K562 (cell line): ENCODE measurements at regions not wholly inside any gene's neighbourhood (a gene's known extent, or its start where the extent isn't known, plus 50 kb on each side); places are given as distances from the start of the nearest gene placed in this dataset.

ENCODE experiments used
- ATAC-seq: fragments of 200-7000 bp; cut with Tn5 transposase; 3 replicates; pipeline ENCODE4 v1.9.1; 2020; ENCODE audit warnings: moderate library complexity
- BruUV-seq: library from RNA; stranded (reverse); fragments of 400-500 nt; replicated peaks from 2 replicates; lab custom pipeline; 2021; lab: Mats Ljungman, UMichigan
- CTCF ChIA-PET: fragments of 300-600 bp; formaldehyde crosslinking; extraction: SDS; loops from one replicate; lab custom pipeline; 2021; ENCODE audit warnings: low intra/inter-chr PET ratio; lab: Yijun Ruan, JAX
- POLR2A ChIA-PET: fragments of 300-600, 350-650 bp; sonication (Branson Sonifier 250); formaldehyde crosslinking; extraction: SDS; loops from one replicate; lab custom pipeline; 2021; ENCODE audit warnings: antibody characterized with exemption, inconsistent platforms; lab: Yijun Ruan, JAX
- DNase-seq, 4 experiments: peaks; one replicate each; pipeline versions ENCODE4 v3.0.0 to v3.0.0-alpha.2; 2011 to 2018; ENCODE audit warnings: low spot score in 3 of 4, mixed read lengths in 3 of 4; ENCODE audit errors: extremely low read depth in 1 of 4
- FAIRE-seq: peaks from 2 replicates; lab custom pipeline; 2011; peaks lifted over from hg19 to GRCh38; lab: Jason Lieb, UNC
- H2AFZ ChIP-seq: 2 replicates; pipeline ENCODE4 v1.6.0; 2011; ENCODE audit warnings: low read depth, low read length, control low read depth, inconsistent platforms
- H3K27ac ChIP-seq: fragments of 200-600 bp; 3 replicates; pipeline ENCODE4 v1.8.0; 2011; ENCODE audit warnings: low read depth, mild to moderate bottlenecking, control low read depth, inconsistent platforms, low read length, moderate library complexity, mixed read lengths; ENCODE audit errors: extremely low read depth
- H3K27me3 ChIP-seq, 2 experiments: fragments of 300-600 bp in 1 of 2; 2 replicates in 1 of 2; 3 replicates in 1 of 2; pipeline versions ENCODE4 v1.6.0 to v1.8.0; 2011; ENCODE audit warnings: inconsistent platforms in 2 of 2, low read length in 2 of 2, mild to moderate bottlenecking in 1 of 2, mixed read lengths in 1 of 2, moderate library complexity in 1 of 2; ENCODE audit not compliant: control insufficient read depth in 2 of 2, insufficient read depth in 2 of 2
- H3K36me3 ChIP-seq: fragments of 300-600 bp; 3 replicates; pipeline ENCODE4 v1.8.0; 2011; ENCODE audit warnings: mild to moderate bottlenecking, low read length, inconsistent platforms; ENCODE audit not compliant: control insufficient read depth, insufficient read depth
- H3K4me1 ChIP-seq, 2 experiments: fragments of 200-600 bp in 1 of 2; replicated peaks in 1 of 2; 2 replicates in 1 of 2; 3 replicates in 1 of 2; pipeline versions ENCODE4 v1.5.1 to v1.8.0; 2011; ENCODE audit warnings: inconsistent platforms in 2 of 2, low read length in 2 of 2, mild to moderate bottlenecking in 1 of 2, mixed read lengths in 1 of 2, moderate library complexity in 1 of 2; ENCODE audit not compliant: control insufficient read depth in 2 of 2, insufficient read depth in 2 of 2
- H3K4me2 ChIP-seq: 2 replicates; pipeline ENCODE4 v1.6.1; 2011; ENCODE audit warnings: low read length, control low read depth, inconsistent platforms, mixed read lengths; ENCODE audit not compliant: insufficient read depth
- H3K4me3 ChIP-seq: fragments of 200-600 bp; sonication (generic), shearing (Covaris generic); 2 replicates; pipeline ENCODE4 v1.5.1; 2016; ENCODE audit warnings: control low read depth, inconsistent platforms
- H3K79me2 ChIP-seq: fragments of 200-600 bp; 3 replicates; pipeline ENCODE4 v1.8.0; 2011; ENCODE audit warnings: low read length, inconsistent platforms; ENCODE audit not compliant: control insufficient read depth, insufficient read depth
- H3K9ac ChIP-seq, 2 experiments: 2 replicates each; pipeline versions ENCODE4 v1.6.0 to v1.6.1; 2011; ENCODE audit warnings: low read depth in 2 of 2, low read length in 2 of 2, control low read depth in 1 of 2, inconsistent platforms in 1 of 2, mild to moderate bottlenecking in 1 of 2, mixed read lengths in 1 of 2; ENCODE audit not compliant: insufficient read depth in 1 of 2
- H3K9me1 ChIP-seq: one replicate; pipeline ENCODE4 v1.6.0; 2011; ENCODE audit warnings: inconsistent platforms, mild to moderate bottlenecking, low read length, moderate library complexity; ENCODE audit not compliant: control insufficient read depth, insufficient read depth
- H3K9me3 ChIP-seq: replicated peaks from 2 replicates; pipeline ENCODE4 v1.5.1; 2011; ENCODE audit warnings: low read depth, low read length, inconsistent platforms; ENCODE audit not compliant: control insufficient read depth, insufficient read depth
- H4K20me1 ChIP-seq: replicated peaks from 2 replicates; pipeline ENCODE4 v1.6.1; 2011; ENCODE audit warnings: low read length, inconsistent platforms, mixed read lengths; ENCODE audit not compliant: control insufficient read depth, insufficient read depth
- CSDE1 ChIP-seq, 2 experiments: fragments of 450-650 bp; IDR thresholded peaks; 2 replicates each; pipeline ENCODE4 v1.6.1; 2016; ENCODE audit warnings: mild to moderate bottlenecking in 1 of 2
- ELF1 ChIP-seq: fragments of 200-800 bp; sonication (Bioruptor generic); IDR thresholded peaks from 2 replicates; pipeline ENCODE4 v1.6.1; 2016; ENCODE audit warnings: missing genetic modification characterization, missing compliant biosample characterization
- ELK1 ChIP-seq: sonication (generic); formaldehyde crosslinking; IDR thresholded peaks from 2 replicates; pipeline ENCODE4 v1.8.1; 2022; ENCODE audit warnings: missing genetic modification reagents
- GTF2E2 ChIP-seq: fragments of 200-800 bp; sonication (Bioruptor generic); IDR thresholded peaks from 2 replicates; pipeline ENCODE4 v1.6.1; 2016; ENCODE audit warnings: missing genetic modification characterization, missing compliant biosample characterization
- HDAC2 ChIP-seq: fragments of 450-650 bp; IDR thresholded peaks from 2 replicates; pipeline ENCODE4 v1.6.1; 2016; ENCODE audit warnings: mild to moderate bottlenecking
- KLF1 ChIP-seq: fragments of 450-650 bp; IDR thresholded peaks from 2 replicates; pipeline ENCODE4 v1.6.1; 2016; ENCODE audit warnings: missing genetic modification characterization, missing compliant biosample characterization
- MEF2D ChIP-seq: conservative IDR thresholded peaks from 2 replicates; pipeline ENCODE4 v1.6.1; 2016; ENCODE audit warnings: low read depth, missing genetic modification characterization, missing compliant biosample characterization
- MTA1 ChIP-seq: fragments of 450-650 bp; IDR thresholded peaks from 2 replicates; pipeline ENCODE4 v1.6.1; 2017; ENCODE audit warnings: borderline replicate concordance
- RBM22 ChIP-seq: fragments of 200-400 bp; formaldehyde crosslinking; IDR thresholded peaks from 2 replicates; pipeline ENCODE4 v1.6.1; 2018; ENCODE audit warnings: low read length, low read depth; ENCODE audit not compliant: poor library complexity, severe bottlenecking
- SMARCA5 ChIP-seq: fragments of 450-650 bp; IDR thresholded peaks from 2 replicates; pipeline ENCODE4 v1.6.1; 2016
- TCFL5 ChIP-seq: fragments of 250-450 bp; sonication (Bioruptor Pico); conservative IDR thresholded peaks from 2 replicates; pipeline ENCODE4 v1.6.1; 2021; ENCODE audit warnings: mild to moderate bottlenecking, moderate library complexity, matching md5 sums
- XRCC5 ChIP-seq: fragments of 200-400 bp; formaldehyde crosslinking; IDR thresholded peaks from 2 replicates; pipeline ENCODE4 v1.6.1; 2017; ENCODE audit warnings: low read depth, mild to moderate bottlenecking, low read length
- ZBTB17 ChIP-seq: fragments of 450-650 bp; formaldehyde crosslinking; IDR thresholded peaks from 2 replicates; pipeline ENCODE4 v1.4.0; 2020; ENCODE audit warnings: mild to moderate bottlenecking
- ZNF197 ChIP-seq: fragments of 200-800 bp; sonication (Bioruptor generic); IDR thresholded peaks from 2 replicates; pipeline ENCODE4 v1.6.1; 2016; ENCODE audit warnings: low read depth, missing genetic modification characterization, missing compliant biosample characterization
- ZNF217 ChIP-seq: sonication (generic); formaldehyde crosslinking; IDR thresholded peaks from 2 replicates; pipeline ENCODE4 v1.8.0; 2022; ENCODE audit warnings: mild to moderate bottlenecking, missing genetic modification reagents
- ZNF41 ChIP-seq: fragments of 250-450 bp; sonication (Bioruptor Pico); conservative IDR thresholded peaks from 2 replicates; pipeline ENCODE4 v1.4.0; 2020; ENCODE audit warnings: mild to moderate bottlenecking
- ZNF518B ChIP-seq: fragments of 250-450 bp; sonication (Bioruptor Pico); IDR thresholded peaks from 2 replicates; pipeline ENCODE4 v1.5.0; 2021; ENCODE audit warnings: mild to moderate bottlenecking, moderate library complexity
- ZNF699 ChIP-seq: fragments of 250-450 bp; sonication (Bioruptor Pico); IDR thresholded peaks from 2 replicates; pipeline ENCODE4 v1.8.0; 2021; ENCODE audit warnings: mild to moderate bottlenecking, moderate library complexity; ENCODE audit not compliant: insufficient replicate concordance
- ZNF707 ChIP-seq: fragments of 250-450 bp; sonication (Bioruptor Pico); conservative IDR thresholded peaks from 2 replicates; pipeline ENCODE4 v1.8.0; 2022; ENCODE audit warnings: inconsistent platforms, mild to moderate bottlenecking, moderate library complexity
- ZSCAN32 ChIP-seq: fragments of 450-650 bp; formaldehyde crosslinking; IDR thresholded peaks from 2 replicates; pipeline ENCODE4 v1.4.0; 2020; ENCODE audit warnings: mild to moderate bottlenecking, moderate library complexity
- WGBS: fragments of 100-300 bp; shearing (Covaris generic); methylation state at CpG from one replicate; pipeline ENCODE4 v1.1.6; 2016; ENCODE audit warnings: low coverage, mixed read lengths; ENCODE audit not compliant: insufficient coverage; ENCODE audit errors: missing lambda C conversion rate; 5-methylcytosine and 5-hydroxymethylcytosine counted together
- in situ Hi-C: fragments of 300-500 bp; cut with MboI; formaldehyde crosslinking; loops from 4 replicates; pipeline ENCODE4 v1.15.0; 2018; ENCODE audit warnings: inconsistent platforms, mixed read lengths
- intact Hi-C: fragments of 100-400 bp; cut with micrococcal nuclease; formaldehyde crosslinking; loops from 2 replicates; pipeline ENCODE4 v1.14.2; 2022

- TF ChIP-seq ZNF41 = no peak
- TF ChIP-seq MTA1 = no peak
- TF ChIP-seq TCFL5 (CRISPR knock-in tag) = no peak
- no peak for TF ChIP-seq ZNF197 (CRISPR knock-in tag)
- TF ChIP-seq, all 486 proteins: peak for 0
These were observed 74.3 kb upstream of the MOCS2 start (continued) for GRCh38 chr5:53183880-53184279.

- Histone ChIP-seq H3K27me3 (no peaks in the 10 kb centered on the region; a peak in 1 of 5 replicates), H3K9me1 (no peaks in the 10 kb centered on the region), H3K4me1 (no peaks in the 10 kb centered on the region), H3K4me2 (no peak overlapping the region), H3K9me3 (no peaks in the 10 kb centered on the region), H3K9ac (no peak overlapping the region), H3K79me2 (no peaks in the 10 kb centered on the region), H3K4me3 (no peak overlapping the region), H4K20me1 (no peaks in the 10 kb centered on the region), H3K36me3 (no peaks in the 10 kb centered on the region), H3K27ac (no peak overlapping the region), H2AFZ (no peak overlapping the region)
- ChIA-PET CTCF (no interaction called here), POLR2A (no interaction called here)
- intact Hi-C loops = no loop called here
- 0% methylated on average over 4 of the region's 4 CpGs for WGBS
- no TSS peak for BruUV-seq
- in situ Hi-C loops = no loop called here
- DNase-seq (no peak), ATAC-seq (no peak), FAIRE-seq (no peak)
- no peak for TF ChIP-seq ZNF197 (CRISPR knock-in tag)
- TF ChIP-seq ELF1 (tag) = no peak
- TF ChIP-seq ELK1 (CRISPR knock-in tag) = no peak
- TF ChIP-seq RBM22 = no peak
- no peak for TF ChIP-seq GTF2E2
- TF ChIP-seq ZNF699 (CRISPR knock-in tag) = no peak
- TF ChIP-seq KLF1 (tag) = no peak
- TF ChIP-seq ZSCAN32 = no peak
- TF ChIP-seq SMARCA5 = no peak
- TF ChIP-seq ZNF707 = no peak
- TF ChIP-seq ZNF518B (CRISPR knock-in tag) = no peak
- TF ChIP-seq HDAC2 = no peak
- no peak for TF ChIP-seq ZBTB17 (CRISPR knock-in tag)
- no peak for TF ChIP-seq ZNF217 (CRISPR knock-in tag)
- TF ChIP-seq CSDE1 (IDR thresholded peaks at IDR 0.05) = no peak
- no peak for TF ChIP-seq MEF2D (tag)
- TF ChIP-seq XRCC5 = no peak
These were observed 82.1 kb upstream of the MOCS2 start for GRCh38 chr5:53191548-53192165.
